SHP77 (cell line): ENCODE measurements at regions not wholly inside any gene's neighbourhood (a gene's known extent, or its start where the extent isn't known, plus 50 kb on each side); places are given as distances from the start of the nearest gene placed in this dataset.
A peak's percentile ranks its signal among the peaks of the same experiment; 100 is the strongest.

Source experiments
- DNase-seq, 2 experiments: peaks; one replicate each; lab custom pipeline; 2025; lab: John Stamatoyannopoulos, UW

- no peak for DNase-seq
Measured at GRCh38 chr20:52261792-52262191, 70.2 kb upstream of the ZFP64 start.

- DNase-seq, result no peak
Measured at GRCh38 chr20:52259295-52259694, 67.7 kb upstream of the ZFP64 start.

DNA sequence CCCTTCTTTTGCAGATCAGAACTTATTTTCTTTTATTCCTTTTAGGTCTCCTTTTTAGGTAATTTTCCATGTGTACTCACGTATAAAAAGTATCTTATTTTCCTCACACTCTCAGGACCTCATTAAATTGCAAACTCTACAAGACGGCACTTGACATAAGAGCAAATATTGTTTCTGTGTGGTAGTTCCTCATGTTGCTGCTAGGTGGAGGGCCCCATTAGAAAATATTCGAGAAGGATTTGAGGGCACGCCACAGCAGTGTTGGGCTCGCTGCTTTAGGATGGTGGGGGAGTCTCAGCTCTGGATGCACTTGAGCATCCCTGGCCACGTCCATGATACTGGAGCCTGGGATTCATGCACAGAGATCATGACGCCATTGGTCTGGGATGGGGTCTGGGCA lies 64.9 kb upstream of the ZFP64 start:
- DNase-seq, result no peak

DNA sequence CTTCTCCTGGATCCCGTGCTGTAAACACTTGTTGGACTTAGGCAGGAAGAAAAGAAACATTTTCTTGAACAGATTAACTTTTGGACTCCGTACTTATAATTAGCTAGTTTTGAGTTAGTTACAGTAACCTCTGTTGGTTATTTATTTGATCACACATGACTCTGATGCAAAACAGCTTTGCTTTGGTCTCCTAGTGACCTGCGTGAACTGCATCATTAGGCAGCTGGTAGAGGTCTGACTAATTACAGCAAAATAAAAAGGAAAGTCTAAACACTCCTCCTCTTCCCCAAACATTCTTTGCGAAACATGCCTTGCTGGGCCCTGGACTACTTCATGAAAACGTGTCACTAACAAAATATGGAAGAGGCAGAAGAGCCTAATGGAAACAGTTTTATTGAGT lies 61.1 kb upstream of the ZFP64 start:
- no peak for DNase-seq

GRCh38 chr20:52251827-52252226 lies 60.2 kb upstream of the ZFP64 start:
- no peak for DNase-seq

DNA sequence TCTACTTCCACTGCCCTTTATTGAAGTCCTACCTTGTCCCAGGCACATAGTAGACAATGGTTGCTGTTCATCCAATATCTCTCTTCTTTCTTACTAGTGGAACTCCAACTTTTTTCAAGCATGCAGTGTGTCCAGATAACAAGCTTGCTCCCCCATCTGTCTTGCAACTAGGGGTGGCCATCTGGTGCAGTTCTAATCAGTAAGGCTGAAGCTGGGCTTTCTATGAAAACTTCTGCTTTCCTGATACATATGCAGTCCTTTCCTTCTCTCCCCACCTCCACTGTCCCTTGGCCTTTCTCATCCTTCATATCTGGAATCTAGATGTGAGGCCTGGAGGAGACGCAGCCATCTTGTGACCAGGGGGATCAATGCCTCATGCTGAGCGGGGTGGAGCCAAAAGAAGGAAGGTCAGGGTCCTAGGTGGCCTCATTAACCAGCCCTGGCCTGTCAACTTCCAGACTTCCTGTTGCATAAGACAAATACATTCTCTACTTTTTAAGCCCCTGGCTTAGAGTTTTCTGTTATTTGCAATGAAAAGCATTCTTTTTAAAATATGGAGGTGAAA lies 59.6 kb upstream of the ZFP64 start:
- no peak for DNase-seq

DNA sequence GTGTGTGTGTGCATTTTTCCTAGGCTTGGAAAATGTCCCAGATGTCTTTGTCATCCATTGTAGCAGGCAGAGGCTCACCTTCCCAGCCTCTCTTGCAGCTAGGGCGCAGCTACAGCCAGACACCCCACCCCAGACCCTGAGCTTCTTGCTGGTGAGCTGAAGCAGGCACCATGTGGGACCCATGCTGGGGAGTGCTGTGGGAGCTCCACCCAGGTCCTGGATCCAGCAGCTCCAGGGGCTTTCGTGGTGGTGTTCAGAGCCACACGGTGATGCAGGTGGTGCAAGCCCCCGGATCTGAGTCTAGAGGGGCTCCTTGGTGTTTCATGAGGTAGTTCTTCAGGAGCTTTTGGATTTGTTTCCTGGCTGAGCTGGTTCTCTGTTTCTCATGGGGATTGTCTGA lies 56.0 kb upstream of the ZFP64 start:
- no peak for DNase-seq

DNA sequence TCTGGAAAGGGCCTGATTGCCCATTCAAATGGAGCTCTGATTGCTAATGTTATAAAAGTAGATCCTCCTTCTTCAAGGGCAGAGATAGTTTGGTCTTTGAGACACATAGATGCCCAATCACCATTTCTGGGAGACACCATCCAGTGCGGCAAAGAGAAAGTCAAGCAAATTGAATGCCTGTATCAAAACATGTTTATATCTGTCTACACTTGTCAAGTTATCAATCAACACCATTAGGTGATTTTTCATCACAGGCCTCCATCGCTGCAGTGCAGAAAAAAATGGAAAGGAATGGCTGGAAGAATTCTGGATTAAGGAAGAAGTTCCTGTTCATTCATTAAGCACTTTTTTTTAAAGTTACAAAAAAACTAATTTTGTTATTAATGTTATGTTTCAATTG lies 54.8 kb upstream of the ZFP64 start:
- DNase-seq, result no peak

- DNase-seq, result no peak
Measured at GRCh38 chr20:52244702-52245101, 53.1 kb upstream of the ZFP64 start.

- DNase-seq, result peak; percentile 1 to 8
Measured at GRCh38 chr20:52242237-52243230, 51.0 kb upstream of the ZFP64 start.
